Neural cell (in vitro differentiated cells): ENCODE measurements at regions not wholly inside any gene's neighbourhood (a gene's known extent, or its start where the extent isn't known, plus 50 kb on each side); places are given as distances from the start of the nearest gene placed in this dataset.

Source experiments
- EP300 ChIP-seq: fragments of 450-650 bp; conservative IDR thresholded peaks from 2 replicates; pipeline ENCODE4 v1.6.1; 2014; ENCODE audit warnings: antibody characterized with exemption, mild to moderate bottlenecking, moderate library complexity; ENCODE audit not compliant: poor library complexity, severe bottlenecking
- EZH2 ChIP-seq: fragments of 200-600, 300-800 bp; shearing (Covaris generic), sonication (generic); IDR thresholded peaks from 2 replicates; pipeline ENCODE4 v1.6.1; 2014; ENCODE audit warnings: antibody characterized with exemption, low read length, borderline replicate concordance, mild to moderate bottlenecking; ENCODE audit not compliant: insufficient read depth, poor library complexity, severe bottlenecking
- MXI1 ChIP-seq: fragments of 450-650 bp; conservative IDR thresholded peaks from 2 replicates; pipeline ENCODE4 v1.6.1; 2014; ENCODE audit warnings: antibody characterized with exemption, mild to moderate bottlenecking; ENCODE audit not compliant: poor library complexity, severe bottlenecking
- RAD21 ChIP-seq: fragments of 450-650 bp; conservative IDR thresholded peaks from 2 replicates; pipeline ENCODE4 v1.6.1; 2014; ENCODE audit warnings: antibody characterized with exemption, mild to moderate bottlenecking, moderate library complexity
- REST ChIP-seq: IDR thresholded peaks from 2 replicates; pipeline ENCODE4 v1.6.1; 2012; ENCODE audit warnings: borderline replicate concordance
- SMC3 ChIP-seq: fragments of 450-650 bp; conservative IDR thresholded peaks from 2 replicates; pipeline ENCODE4 v1.6.1; 2014; ENCODE audit warnings: antibody characterized with exemption, mild to moderate bottlenecking, moderate library complexity; ENCODE audit not compliant: poor library complexity
- TF ChIP-seq, protein P1 (sequence below): fragments of 450-650 bp; IDR thresholded peaks from 2 replicates; pipeline ENCODE4 v1.5.1; 2014; ENCODE audit warnings: antibody characterized with exemption, mild to moderate bottlenecking, moderate library complexity; ENCODE audit not compliant: poor library complexity, severe bottlenecking

DNA sequence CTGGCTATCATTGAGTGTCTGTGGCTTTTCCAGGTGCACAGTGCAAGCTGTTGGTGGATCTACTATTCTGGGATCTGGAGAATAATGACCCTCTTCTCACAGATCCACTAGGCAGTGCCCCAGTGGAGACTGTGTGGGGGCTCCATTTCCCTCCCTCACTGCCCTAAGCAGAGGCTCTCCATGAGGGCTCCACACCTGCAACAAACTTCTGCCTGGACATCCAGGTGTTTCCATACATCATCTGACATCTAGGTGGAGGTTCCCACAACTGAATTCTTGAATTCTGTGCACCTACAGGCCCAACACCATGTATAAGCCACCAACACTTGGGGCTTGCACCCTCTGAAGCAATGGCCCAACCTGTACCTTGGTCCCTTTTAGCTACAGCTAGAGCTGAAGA is 775.4 kb upstream of the CDH2 start:
- TF ChIP-seq, protein P1, sequence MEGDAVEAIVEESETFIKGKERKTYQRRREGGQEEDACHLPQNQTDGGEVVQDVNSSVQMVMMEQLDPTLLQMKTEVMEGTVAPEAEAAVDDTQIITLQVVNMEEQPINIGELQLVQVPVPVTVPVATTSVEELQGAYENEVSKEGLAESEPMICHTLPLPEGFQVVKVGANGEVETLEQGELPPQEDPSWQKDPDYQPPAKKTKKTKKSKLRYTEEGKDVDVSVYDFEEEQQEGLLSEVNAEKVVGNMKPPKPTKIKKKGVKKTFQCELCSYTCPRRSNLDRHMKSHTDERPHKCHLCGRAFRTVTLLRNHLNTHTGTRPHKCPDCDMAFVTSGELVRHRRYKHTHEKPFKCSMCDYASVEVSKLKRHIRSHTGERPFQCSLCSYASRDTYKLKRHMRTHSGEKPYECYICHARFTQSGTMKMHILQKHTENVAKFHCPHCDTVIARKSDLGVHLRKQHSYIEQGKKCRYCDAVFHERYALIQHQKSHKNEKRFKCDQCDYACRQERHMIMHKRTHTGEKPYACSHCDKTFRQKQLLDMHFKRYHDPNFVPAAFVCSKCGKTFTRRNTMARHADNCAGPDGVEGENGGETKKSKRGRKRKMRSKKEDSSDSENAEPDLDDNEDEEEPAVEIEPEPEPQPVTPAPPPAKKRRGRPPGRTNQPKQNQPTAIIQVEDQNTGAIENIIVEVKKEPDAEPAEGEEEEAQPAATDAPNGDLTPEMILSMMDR = no peak
- no peak for TF ChIP-seq REST
- TF ChIP-seq EP300 = no peak
- no peak for TF ChIP-seq SMC3
- TF ChIP-seq EZH2 = no peak
- no peak for TF ChIP-seq RAD21
- no peak for TF ChIP-seq MXI1
